ENCODE measurements at regions not wholly inside any gene's neighbourhood (a gene's known extent, or its start where the extent isn't known, plus 50 kb on each side); places are given as distances from the start of the nearest gene placed in this dataset.

GRCh38 chr14:55914771-55915170 lies 203.4 kb upstream of the PELI2 start:
- Histone ChIP-seq H3K9me3 (ENCODE audit: control insufficient read depth, insufficient read depth, low read length) (no peaks in the 10 kb centered on the region), H3K27me3 (ENCODE audit: control insufficient read depth, insufficient read depth, low read length) (peaks cover 28% of the 10 kb centered on the region), H2AFZ (replicated peaks; ENCODE audit: low read length, poor library complexity) (no peak overlapping the region), H4K8ac (ENCODE audit: low read depth in 2 of 2, low read length in 2 of 2) (no peak overlapping the region), H4K5ac (ENCODE audit: low read depth, low read length) (no peak overlapping the region), H3K23ac (ENCODE audit: low read depth, low read length) (no peak overlapping the region), H3K4me2 (ENCODE audit: low read depth, low read length) (no peak overlapping the region), H3K18ac (ENCODE audit: low read depth, low read length) (no peak overlapping the region), H3K14ac (replicated peaks; ENCODE audit: low read depth, low read length) (no peak overlapping the region), H2BK120ac (ENCODE audit: low read depth, low read length) (no peak overlapping the region), H2BK5ac (ENCODE audit: low read depth, low read length, poor library complexity, severe bottlenecking) (no peak overlapping the region), H4K20me1 (ENCODE audit: insufficient read depth, low read length) (no peaks in the 10 kb centered on the region), H3K56ac (ENCODE audit: extremely low read depth, insufficient read depth, low read length) (no peak overlapping the region), H3K4me3 (ENCODE audit: insufficient read depth, low read depth, low read length) (no peak overlapping the region), H2AK9ac (replicated peaks; ENCODE audit: low read depth, low read length, poor library complexity) (no peak overlapping the region), H2BK20ac (ENCODE audit: low read depth, low read length) (no peak overlapping the region), H3K9ac (ENCODE audit: low read depth, low read length) (no peak overlapping the region), H3K79me1 (ENCODE audit: low read depth in 1 of 2, low read length in 2 of 2) (no peaks in the 10 kb centered on the region), H3K36me3 (ENCODE audit: control insufficient read depth, insufficient read depth, low read length) (no peaks in the 10 kb centered on the region), H3K4ac (ENCODE audit: low read depth, low read length) (no peak overlapping the region), H2AK5ac (ENCODE audit: low read depth, low read length) (no peak overlapping the region), H4K91ac (ENCODE audit: insufficient read depth, low read depth, low read length) (no peak overlapping the region), H3K4me1 (ENCODE audit: control insufficient read depth, insufficient read depth, low read length) (no peaks in the 10 kb centered on the region), H3K27ac (ENCODE audit: insufficient read depth, low read length) (no peak overlapping the region), H2BK15ac (ENCODE audit: low read depth, low read length) (no peak overlapping the region), H3K9me1 (ENCODE audit: insufficient read depth, low read length) (no peaks in the 10 kb centered on the region)
- in situ Hi-C loops (cut with MboI; ENCODE audit: low sequenced_read_pairs): no loop called here
- TF ChIP-seq CHD1 (IDR thresholded peaks at IDR 0.05; ENCODE audit: low read depth, low read length): no peak
- TF ChIP-seq SMC3 (IDR thresholded peaks at IDR 0.05; ENCODE audit: low read depth, low read length): no peak
- TF ChIP-seq CTCF (conservative IDR thresholded peaks at IDR 0.05; ENCODE audit: low read depth, low read length): no peak
- TF ChIP-seq CEBPB (IDR thresholded peaks at IDR 0.05; ENCODE audit: low read depth, low read length): no peak
- TF ChIP-seq POLR2A (IDR thresholded peaks at IDR 0.05; ENCODE audit: low read depth, low read length): no peak
- TF ChIP-seq FOS (IDR thresholded peaks at IDR 0.05; ENCODE audit: low read depth, low read length): no peak
- no peak for TF ChIP-seq MAFK (IDR thresholded peaks at IDR 0.05; ENCODE audit: low read depth, low read length)
- intact Hi-C loops (cut with micrococcal nuclease): no loop called here
- ATAC-seq (ENCODE audit: low read depth): no peak
- ChIA-PET POLR2A (ENCODE audit: unreplicated experiment) (no interaction called here), CTCF (no interaction called here)
- peak; percentile 4 for DNase-seq
- BruUV-seq (replicated peaks): no TSS peak
- dilution Hi-C loops (cut with HindIII; ENCODE audit: low sequenced_read_pairs, unreplicated experiment): no loop called here
